ENCODE measurements at regions not wholly inside any gene's neighbourhood (a gene's known extent, or its start where the extent isn't known, plus 50 kb on each side); places are given as distances from the start of the nearest gene placed in this dataset.
A peak's percentile ranks its signal among the peaks of the same experiment; 100 is the strongest.
"Not testable (repeated sequence)": the region's sequence is repeated elsewhere in the genome, so short reads cannot be mapped to it uniquely, and the experiment has no call there.

DNA sequence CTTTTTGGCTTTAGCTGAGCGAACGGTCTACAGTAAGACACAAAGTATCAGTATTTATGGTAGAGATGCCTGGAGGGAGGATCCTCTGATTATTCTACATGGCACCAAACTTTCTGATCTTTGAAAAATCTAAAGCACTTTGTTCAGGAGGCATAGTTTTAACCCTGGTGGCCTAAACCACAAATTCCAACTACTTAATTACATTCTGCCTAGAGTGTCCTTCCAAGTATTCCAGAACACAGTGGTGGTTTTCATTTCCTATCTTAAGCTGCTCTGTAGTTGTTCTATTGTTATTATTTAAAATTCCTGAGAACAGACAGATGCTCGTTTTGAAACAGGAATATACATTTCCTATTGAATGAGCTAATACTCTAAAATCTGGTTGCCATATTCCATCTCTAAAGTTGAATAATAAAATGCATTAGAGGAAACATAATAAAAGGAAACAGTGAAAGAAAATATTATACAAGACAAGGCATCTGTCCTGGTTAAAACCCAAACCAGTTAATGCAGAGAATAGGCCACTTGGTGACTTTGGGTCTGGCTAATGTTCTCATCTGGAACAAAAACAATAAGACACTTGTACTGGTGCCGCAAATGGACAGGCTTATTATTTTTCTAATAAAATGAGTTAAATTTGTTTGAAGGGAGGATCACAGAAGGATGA is 657.4 kb downstream of the SPRY1 start:
- no peak for DNase-seq (ENCODE audit: low spot score)

DNA sequence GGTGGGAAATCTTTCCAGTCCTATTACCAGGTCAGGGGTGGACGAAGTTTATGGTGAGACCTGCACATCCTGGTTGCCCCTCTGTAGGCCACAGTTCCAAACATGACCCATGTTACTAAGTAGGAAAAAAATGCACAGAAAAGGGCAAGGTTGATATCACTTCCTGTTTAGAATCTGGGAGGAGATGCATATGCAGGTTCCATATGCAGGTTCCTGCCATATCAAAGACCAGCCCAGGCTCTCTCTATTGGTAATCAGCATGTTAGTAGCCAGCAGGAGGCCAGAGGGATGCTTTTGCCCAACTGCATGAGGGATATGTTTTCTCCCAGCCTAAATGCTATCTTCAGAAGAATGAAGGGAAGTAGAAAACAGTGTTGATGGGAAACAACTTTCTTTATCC is 657.2 kb downstream of the ANKRD50 start:
- DNase-seq (ENCODE audit: low spot score) = no peak

DNA sequence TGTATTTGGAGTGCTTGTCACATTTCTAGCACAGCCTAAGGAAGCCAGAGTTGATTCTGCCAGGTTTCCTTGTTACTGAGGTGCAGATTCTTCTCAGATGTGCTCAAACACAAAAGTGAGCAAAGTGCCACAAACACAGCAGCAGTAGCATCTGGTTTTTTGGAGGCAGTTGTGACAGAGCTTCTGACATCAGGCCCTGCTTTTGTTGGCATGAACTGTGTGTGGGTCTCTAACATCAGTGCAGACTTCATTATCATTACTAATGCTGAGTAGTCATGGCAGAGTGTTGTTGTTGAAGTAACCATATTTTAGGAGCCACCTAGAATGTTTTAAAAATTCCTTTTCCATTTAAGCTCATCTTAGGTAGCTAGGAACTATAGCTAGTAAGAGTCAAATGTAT is 656.6 kb downstream of the ANKRD50 start:
- DNase-seq (ENCODE audit: low spot score) = no peak

DNA sequence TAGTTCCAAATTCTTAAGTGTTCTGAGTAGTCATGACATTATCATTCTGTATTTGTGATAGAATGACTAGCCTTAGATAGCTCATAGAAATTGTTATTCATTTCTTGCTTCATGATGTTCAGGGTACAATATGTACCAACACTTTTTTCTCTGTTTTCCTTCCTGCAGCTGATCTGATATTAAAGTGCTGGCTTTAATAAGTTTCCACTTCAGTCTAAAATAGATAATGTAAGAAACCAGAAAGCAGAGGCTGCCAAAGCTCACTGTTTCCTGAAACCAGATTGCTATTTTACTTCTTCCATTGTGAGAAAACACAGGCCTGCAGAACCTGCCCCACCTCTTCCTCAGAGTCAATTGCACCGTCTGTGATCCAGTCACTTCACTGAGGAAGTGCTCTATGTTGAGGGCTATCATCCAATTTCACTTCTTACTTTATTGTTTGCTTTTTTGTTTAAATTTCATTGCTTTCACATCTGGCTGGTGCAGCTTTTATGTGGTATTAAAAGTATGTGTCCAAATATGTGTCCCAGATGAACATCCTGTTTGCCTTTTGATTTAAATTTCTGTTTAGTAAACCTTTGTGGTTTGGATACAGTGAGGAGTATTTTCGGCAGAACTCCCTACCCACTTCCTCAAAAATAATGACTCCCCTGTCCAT is 652.1 kb downstream of the ANKRD50 start:
- peak; percentile 12 for DNase-seq (ENCODE audit: low spot score)

DNA sequence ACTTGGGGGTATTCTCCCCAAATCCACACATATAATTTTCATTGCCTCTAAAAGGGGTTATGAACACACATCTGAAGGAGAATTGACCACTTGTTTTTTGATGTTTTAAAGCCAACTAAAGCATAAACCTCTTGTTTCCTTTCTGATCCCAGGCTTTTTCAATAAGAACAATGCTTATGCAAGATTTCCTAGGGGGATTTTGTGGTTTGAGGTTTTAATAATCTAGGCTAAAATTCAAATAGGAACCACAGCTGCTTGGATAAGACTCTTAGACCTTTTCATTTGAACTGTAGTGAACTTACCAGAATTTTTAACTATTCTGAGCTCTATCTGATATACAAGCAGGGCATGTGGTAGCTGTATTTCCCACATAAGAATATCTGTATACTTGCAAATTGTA is 651.1 kb downstream of the ANKRD50 start:
- DNase-seq (ENCODE audit: low spot score) = no peak

DNA sequence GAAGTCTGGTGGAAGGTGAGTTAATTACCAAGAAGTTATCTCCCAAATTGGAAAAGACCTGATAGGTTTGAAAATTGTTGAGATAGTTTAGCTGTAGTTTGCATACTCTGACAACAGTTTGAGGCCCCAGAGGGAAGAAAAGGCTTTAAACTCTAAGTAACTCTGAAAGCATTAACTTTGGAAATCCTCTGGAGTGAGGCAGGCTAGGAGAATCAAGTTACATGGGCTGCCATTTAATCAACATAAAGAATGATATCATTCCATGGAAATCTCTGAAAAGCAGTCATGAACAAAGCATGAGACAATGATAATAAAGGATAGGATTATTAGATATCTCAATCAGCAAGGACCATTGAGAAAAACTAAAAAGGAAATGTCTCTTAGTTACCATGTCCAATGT is 647.1 kb downstream of the ANKRD50 start:
- no peak for DNase-seq (ENCODE audit: low spot score)

DNA sequence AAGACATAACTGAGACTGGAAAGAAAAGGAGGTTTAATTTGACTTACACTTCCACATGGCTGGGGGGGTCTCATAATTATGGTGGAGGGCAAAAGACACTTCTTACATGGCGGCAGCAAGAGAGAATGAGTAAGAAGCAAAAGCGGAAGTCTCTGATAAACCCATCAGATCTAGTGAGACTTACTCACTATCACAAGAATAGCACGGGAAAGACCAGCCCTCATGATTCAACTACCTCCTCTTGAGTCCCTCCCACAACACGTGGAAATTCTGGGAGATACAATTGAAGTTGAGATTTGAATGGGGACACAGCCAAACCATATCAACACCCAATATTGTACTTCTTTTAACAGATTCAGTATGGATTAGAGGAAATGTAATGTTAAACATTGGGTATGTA is 646.6 kb downstream of the ANKRD50 start:
- no peak for DNase-seq (ENCODE audit: low spot score)

DNA sequence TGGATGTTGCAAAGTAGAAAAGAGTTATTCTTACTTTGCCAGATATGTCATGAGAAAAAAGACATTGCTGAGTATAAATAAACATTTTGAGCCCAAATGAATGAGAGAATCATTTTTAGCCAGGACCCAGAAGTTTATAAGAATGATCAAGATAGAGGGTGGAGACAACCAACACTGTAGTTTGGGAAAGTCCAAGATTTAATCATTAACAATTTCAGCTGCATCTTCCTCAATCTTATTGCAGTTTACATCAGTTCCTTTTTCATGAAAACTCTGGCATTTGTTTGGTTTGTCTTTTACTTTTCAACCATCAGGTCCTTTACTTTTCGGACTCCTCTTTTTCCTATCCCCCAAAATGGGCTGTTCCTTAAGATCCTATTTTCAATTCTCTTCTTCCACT is 645.9 kb downstream of the ANKRD50 start:
- DNase-seq (ENCODE audit: low spot score) = no peak

DNA sequence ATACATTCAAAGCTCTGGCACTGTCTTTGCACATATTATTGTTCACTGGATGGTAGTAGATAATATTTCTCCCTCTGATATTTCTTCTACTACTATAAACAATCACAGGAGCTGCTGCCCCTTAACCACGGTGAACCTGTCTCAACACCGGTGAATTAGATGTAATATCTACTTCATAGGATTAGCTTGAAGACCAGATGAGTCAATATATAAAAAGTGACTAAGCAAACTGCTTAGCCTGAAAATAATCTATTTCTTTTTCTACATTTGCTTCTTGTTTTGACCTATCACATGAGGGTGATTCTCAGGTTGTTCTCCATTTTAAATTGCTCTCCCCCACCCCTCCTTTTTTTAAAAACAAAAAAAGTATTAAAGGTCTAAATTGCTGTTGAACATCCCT is 645.5 kb downstream of the ANKRD50 start:
- no peak for DNase-seq (ENCODE audit: low spot score)

DNA sequence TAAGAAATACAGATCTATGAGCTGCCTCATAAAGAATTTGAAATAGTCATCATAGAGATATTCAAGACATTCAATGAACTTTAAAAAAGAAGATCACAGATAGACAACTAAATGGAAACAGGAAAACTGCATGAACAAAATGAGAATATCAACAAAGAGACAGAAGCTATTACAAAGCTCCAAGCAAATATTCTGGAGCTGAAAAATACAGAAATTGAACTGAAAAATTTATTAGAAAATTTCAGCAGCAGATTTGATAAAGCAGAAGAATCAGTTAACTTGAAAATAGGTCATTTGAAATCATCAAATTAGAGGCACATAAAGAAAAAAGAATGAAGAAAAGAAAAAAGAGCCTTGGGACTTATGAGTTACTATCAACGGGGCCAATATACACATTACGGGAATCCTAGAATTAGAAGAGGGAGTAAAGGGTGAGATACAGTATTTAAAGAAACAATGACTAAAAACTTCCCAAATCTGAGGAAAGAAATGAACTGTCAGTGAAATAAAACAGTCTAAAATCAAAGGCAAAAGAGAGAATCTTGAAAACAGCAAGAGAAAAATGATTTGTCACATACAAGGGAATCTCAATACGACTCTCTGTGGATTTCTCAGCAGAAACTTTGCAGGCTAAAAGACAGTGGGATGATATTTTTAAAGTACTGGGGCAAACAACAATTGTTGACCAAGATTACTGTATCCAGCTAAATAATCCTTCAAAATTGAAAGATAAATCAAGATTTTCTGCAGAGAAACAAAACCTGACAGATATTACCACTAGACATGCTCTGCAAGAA is 641.6 kb downstream of the ANKRD50 start:
- DNase-seq (ENCODE audit: low spot score) = no peak

DNA sequence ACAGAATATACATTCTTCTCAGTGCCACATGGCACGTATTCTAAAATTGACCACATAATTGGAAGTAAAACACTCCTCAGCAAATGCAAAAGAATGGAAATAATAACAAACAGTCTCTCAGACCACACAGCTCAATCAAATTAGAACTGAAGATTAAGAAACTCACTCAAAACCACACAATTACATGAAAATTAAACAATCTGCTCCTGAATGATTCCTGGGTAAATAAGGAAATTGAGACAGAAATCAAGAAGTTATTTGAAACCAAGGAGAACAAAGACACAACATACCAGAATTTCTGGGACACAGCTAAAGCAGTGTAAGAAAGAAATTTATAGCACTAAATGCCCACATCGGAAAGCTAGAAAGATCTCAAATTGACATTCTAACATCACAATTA is 637.3 kb downstream of the ANKRD50 start:
- not testable (repeated sequence) for DNase-seq (ENCODE audit: low spot score)

DNA sequence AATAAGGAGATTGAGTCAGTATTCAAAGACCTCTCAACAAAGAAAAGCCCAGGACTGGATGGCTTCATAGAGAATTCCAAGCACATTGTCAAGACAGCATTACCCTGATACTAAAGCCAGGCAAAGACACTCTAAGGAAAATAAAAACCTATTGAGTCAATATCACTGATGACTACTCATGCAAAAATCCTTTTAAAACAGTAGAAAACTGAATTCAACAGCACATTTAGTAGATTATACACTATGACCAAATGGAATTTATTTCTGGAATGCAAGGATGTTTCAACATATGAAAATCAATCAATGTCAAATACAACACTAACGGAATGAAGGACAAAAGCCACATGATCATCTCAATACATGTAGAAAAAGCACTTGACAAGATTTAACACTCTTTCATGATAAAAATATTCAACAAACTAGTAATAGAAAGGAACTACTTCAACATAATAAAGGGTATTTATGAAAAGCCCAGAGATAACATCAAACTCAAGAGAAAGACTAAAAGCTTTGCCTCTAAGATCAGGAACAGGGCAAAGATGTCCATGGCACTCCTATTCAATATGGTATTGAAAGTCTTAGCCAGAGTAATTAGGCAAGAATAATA is 633.3 kb downstream of the ANKRD50 start:
- DNase-seq (ENCODE audit: low spot score) = no peak

DNA sequence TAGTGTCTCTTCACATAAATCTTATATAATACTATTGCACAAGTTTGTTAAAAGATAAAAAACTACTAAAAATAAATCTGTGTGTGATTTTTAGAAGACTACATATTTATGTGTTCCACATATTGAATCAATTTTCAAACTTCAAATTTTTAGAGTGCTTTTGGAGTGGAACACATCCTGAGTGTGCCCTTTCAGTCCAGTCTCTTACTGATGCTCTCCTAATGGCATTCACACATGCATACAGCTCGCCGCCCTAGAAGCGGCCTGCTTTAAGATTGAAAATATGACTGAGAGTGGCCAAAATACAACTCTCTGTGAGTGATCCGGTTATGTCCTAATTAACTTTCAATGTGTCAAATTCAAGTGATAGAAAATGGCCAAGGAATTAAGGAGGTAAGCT is 628.8 kb downstream of the ANKRD50 start:
- DNase-seq (ENCODE audit: low spot score) = no peak

DNA sequence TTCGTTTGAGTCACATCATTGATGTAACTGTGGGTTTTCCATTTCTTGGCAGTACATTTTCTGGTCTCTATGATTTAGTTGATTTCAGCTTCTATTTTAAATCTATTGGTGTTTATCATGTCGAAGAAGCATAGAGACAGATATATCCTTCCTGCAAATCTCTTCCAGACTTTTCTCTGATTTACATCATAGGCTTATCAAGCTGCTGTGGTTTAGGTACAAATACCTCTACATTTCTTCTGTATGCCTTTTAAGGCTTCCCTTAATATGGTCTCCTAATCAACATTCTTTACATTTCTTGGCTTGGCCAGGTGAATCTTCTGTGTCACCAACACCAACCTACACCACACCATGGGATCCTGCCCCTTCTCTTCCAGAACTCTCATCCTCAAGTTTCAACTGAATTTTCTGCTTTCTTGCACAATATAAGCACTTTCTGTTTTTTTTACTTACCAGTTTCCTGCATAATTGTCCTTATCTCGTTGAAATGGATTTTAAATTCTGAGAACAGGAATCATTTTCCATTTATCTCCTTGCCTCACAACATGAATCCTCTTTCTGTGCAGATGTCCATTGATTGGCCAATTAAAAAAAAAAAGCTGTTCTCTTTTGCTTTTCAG is 626.9 kb downstream of the ANKRD50 start:
- no peak for DNase-seq (ENCODE audit: low spot score)

DNA sequence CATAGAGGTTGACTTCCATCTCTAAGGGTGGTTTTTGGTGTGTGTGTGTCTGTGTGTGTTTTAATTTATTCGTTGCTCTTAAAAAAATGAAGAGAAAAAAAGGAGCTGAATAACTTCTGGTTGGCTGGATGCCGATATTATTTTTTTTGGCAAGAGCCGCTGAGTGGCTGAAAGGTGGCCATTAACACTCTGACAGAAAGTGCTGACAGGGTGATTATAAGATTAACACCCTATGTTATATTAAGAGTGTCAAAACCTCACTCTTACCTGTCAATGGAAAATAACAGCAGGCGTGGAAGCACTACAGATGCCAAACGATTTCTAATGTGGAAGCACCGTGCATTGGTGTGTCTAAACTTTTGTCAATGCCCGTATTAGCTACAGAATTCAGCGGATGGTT is 622.5 kb downstream of the ANKRD50 start:
- DNase-seq (ENCODE audit: low spot score) = no peak

DNA sequence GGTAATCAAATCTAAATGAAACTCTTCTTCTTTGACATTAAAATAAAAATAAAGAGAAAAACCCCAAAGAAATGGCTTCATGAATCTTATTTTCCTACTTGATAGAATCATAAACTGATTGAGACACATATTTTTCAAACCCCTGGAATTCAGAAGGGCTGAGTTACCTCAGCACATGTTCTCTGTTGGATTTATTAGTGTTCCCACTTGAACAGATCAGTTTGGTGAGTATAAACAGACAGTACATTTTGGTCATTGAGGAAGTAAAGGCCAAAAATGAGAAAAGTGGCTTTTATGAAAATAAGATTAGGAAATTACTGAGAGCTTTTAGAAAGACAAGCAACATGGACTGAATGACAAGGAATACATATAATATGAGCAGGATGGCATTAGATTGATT is 620.4 kb downstream of the ANKRD50 start:
- no peak for DNase-seq (ENCODE audit: low spot score)

DNA sequence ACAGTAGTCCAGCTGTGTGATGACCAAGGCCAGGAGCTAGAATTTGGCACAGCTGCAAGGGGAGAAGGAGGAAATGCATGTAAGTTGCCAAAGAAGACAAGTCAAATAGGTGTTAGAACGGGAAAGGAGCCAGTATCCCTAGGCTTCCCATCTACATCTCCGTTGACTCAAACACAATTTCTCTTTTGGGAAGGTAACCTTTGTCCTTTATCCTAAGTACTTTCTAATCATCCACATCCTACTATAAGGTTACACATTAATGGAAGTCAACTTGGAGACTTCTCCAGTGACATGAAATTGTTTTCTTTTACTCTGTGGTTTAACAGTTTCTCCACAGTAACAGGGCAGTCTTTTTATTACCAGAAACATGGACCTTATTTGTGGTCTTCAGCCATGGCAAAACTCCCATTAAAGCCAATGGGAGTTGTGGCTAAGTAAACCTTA is 620.0 kb downstream of the ANKRD50 start:
- no peak for DNase-seq (ENCODE audit: low spot score)

DNA sequence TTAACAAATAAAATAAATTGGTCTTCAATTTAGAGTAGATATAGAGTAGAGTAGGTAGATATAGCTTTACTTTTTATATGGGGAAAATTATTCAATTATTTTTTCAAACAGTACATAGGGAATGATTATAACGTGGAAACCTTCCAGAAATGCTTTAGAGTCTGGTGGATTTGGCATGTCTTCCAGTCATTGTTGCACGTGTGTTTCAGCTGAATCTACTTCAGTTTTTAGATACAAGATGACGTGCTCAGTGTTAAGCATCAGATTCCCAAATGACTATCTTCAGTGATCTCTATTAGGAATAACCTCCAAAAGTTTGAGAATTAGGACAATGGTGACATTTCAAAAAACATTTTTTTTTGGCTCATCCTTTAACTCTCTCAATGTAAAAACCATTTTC is 616.9 kb downstream of the ANKRD50 start:
- DNase-seq (ENCODE audit: low spot score) = no peak

DNA sequence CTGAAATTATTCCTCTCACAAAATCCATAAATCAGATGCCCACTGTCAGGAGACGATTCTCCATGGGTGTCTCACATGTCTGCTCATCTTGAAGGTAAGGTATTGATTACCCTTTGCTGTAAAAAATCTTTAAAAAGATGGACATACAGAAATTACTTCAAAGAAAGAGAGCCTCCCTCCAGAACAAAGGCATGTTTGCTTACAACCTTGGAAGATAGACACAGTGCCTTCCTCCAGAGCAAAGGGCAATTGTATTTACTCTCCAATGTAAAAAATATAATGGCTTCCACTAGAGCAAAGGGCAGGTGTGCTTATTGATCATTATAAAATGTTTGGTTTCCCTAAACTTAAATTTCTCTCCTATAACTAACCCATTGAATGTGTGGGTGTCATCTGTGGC is 616.2 kb downstream of the ANKRD50 start:
- no peak for DNase-seq (ENCODE audit: low spot score)

DNA sequence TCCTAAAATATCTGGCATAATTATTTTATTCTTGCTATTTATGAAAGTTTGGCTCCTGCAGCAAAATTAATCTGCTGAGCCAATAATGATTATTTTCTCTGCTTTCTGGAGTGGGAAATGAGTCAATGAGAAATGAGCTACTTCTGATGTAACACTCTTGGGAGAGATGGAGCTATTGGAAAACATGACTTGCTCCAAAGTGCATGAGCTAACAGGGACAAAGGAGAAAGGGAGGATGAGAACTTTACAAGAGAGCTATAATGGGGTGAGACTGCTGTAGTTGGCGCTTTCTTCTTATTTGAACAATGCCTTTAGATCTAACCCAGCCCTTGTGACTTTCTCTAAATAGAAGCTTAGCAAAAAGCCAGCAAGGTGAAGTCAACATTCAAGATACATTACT is 615.1 kb downstream of the ANKRD50 start:
- no peak for DNase-seq (ENCODE audit: low spot score)

DNA sequence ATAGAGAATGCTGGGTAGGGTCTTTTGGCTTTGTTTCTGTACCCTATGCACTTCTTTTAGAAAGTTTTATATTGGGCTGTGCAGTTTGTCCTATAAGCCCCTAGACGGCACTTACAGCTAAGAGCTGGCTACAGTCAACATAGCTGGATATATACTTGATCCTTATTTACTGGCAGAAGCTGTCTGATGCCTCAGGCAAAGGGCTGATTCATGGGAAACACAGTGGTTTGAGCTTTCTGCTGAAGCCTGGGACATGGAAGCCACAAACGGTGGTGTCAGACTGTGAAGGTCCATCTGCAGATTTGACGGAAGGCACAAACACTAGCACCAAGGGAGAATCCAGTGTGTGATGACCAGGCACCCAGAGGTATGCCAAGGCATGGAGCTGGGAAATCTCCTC is 608.4 kb downstream of the ANKRD50 start:
- DNase-seq (ENCODE audit: low spot score) = no peak

DNA sequence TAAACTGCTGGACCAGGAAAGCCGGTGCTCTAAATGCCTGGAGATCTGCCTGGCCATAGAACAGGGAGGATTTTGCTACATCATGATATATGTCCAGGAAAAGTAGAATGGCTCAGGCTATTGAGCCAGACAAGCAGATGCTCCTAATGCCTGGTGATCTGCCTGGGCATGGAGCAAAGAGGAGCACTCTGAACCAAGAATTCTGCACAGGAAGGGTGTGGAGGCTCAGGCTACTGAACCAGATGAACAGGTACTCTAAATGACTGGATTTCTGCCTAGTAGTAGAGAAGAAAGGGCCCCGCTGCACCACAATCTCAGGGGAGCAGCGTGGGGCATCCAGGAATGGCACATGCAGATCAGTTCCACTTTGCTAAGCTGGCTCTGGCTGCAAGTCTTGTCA is 607.9 kb downstream of the ANKRD50 start:
- DNase-seq (ENCODE audit: low spot score) = no peak

All from AG08396 (cell line).